ENCODE measurements at regions not wholly inside any gene's neighbourhood (a gene's known extent, or its start where the extent isn't known, plus 50 kb on each side); places are given as distances from the start of the nearest gene placed in this dataset.

GRCh38 chr6:44664716-44665115 lies 277.2 kb downstream of the CDC5L start (continued):
- TF ChIP-seq USF1 (CRISPR knock-in tag; IDR thresholded peaks at IDR 0.05) = no peak

GRCh38 chr6:44665143-44665542 lies 277.6 kb downstream of the CDC5L start:
- ChIA-PET POLR2A (no interaction called here), CTCF (interaction anchor here (1.0 to 2.0 kb wide), 4 partner anchors 10 to 179 kb away, joined by 3 to 13 read pairs (median 4); no protein-coding TSS in a partner anchor)
- DNase-seq (ENCODE audit: low spot score) (no peak), ATAC-seq (no peak)
- no peak overlapping the region for H3K4me3 Mint-ChIP-seq
- TF ChIP-seq ZNF396 (CRISPR knock-in tag; IDR thresholded peaks at IDR 0.05; ENCODE audit: borderline replicate concordance) = no peak
- TF ChIP-seq KAT7 (CRISPR knock-in tag; IDR thresholded peaks at IDR 0.05; ENCODE audit: borderline replicate concordance) = no peak
- TF ChIP-seq CDX4 (CRISPR knock-in tag; IDR thresholded peaks at IDR 0.05; ENCODE audit: borderline replicate concordance) = no peak
- no peak for TF ChIP-seq ZNF219 (CRISPR knock-in tag; IDR thresholded peaks at IDR 0.05; ENCODE audit: borderline replicate concordance)
- no peak for TF ChIP-seq E2F5 (CRISPR knock-in tag; IDR thresholded peaks at IDR 0.05)
- no peak for TF ChIP-seq PREB (CRISPR knock-in tag; IDR thresholded peaks at IDR 0.05; ENCODE audit: borderline replicate concordance)
- TF ChIP-seq ZMAT4 (CRISPR knock-in tag; IDR thresholded peaks at IDR 0.05) = no peak
- TF ChIP-seq TCF7 (CRISPR knock-in tag; IDR thresholded peaks at IDR 0.05; ENCODE audit: low read depth) = no peak
- TF ChIP-seq E2F4 (CRISPR knock-in tag; IDR thresholded peaks at IDR 0.05; ENCODE audit: borderline replicate concordance, low read depth) = no peak
- no peak for TF ChIP-seq ZNF281 (CRISPR knock-in tag; IDR thresholded peaks at IDR 0.05)
- TF ChIP-seq ELF4 (CRISPR knock-in tag; IDR thresholded peaks at IDR 0.05; ENCODE audit: low read depth) = no peak
- TF ChIP-seq SP1 (CRISPR knock-in tag; conservative IDR thresholded peaks at IDR 0.05) = no peak
- no peak for TF ChIP-seq ATF1 (CRISPR knock-in tag; IDR thresholded peaks at IDR 0.05)
- TF ChIP-seq USF1 (CRISPR knock-in tag; IDR thresholded peaks at IDR 0.05) = no peak
- TF ChIP-seq STAT6 (CRISPR knock-in tag; conservative IDR thresholded peaks at IDR 0.05; ENCODE audit: low read depth) = no peak
- TF ChIP-seq NFATC4 (CRISPR knock-in tag; IDR thresholded peaks at IDR 0.05) = no peak
- no peak for TF ChIP-seq HMGA2 (CRISPR knock-in tag; IDR thresholded peaks at IDR 0.05)
- no peak for TF ChIP-seq USF2 (CRISPR knock-in tag; IDR thresholded peaks at IDR 0.05)
- no peak for TF ChIP-seq TP53 (CRISPR knock-in tag; IDR thresholded peaks at IDR 0.05)
- no peak overlapping the region; the same call in 1 of the 2 replicates for H3K27ac Mint-ChIP-seq
- H3K4me1 Mint-ChIP-seq = peaks cover 89% of the 10 kb centered on the region
- H3K36me3 Mint-ChIP-seq = no peaks in the 10 kb centered on the region
- no peaks in the 10 kb centered on the region; the same call in 1 of the 2 replicates for H3K27me3 Mint-ChIP-seq (ENCODE audit: low read depth)
- no peaks in the 10 kb centered on the region for H3K9me3 Mint-ChIP-seq
